ENCODE measurements at regions not wholly inside any gene's neighbourhood (a gene's known extent, or its start where the extent isn't known, plus 50 kb on each side); places are given as distances from the start of the nearest gene placed in this dataset.
A peak's percentile ranks its signal among the peaks of the same experiment; 100 is the strongest.

DNA sequence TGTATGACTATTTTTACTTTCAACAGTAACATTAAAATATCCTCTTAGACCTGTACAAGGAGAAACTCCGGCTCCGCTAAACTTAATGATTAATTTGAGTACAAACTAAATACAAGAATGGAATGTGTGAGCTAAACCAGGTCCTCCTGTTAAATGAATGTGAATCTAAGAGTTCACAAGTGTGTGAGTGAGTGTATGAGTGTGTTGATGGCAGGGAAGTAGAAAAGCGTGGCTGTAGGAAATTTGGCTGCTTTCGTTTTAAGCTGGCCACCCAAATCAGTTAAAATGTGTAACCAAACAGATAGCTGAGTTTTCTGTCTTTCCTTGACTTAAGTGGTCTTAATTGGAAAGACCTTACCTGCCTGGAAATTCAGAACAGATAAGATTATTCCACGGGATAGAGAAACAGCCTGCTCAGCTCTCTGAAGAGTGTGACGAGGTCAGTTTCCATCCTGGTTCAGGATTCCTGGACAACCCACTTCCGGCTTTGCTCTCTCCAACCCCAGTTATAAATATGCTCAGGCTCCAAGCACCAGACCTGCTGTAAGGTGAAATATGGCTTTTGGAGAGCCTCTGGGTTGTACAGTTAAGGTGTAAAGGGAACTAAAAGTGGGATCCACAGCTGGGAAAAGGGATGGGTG is 908.6 kb upstream of the EDIL3 start:
- Histone ChIP-seq H3K4me3 (ENCODE audit: low read depth in 2 of 2, low read length in 2 of 2) (peak overlapping the region; percentile 44 to 59), H3K9me3 (ENCODE audit: control insufficient read depth, insufficient read depth, low read depth, low read length) (no peaks in the 10 kb centered on the region), H3K27ac (ENCODE audit: low read length) (peak overlapping the region; percentile 83), H3K4me1 (ENCODE audit: control insufficient read depth, insufficient read depth, low read length) (peaks cover 3% of the 10 kb centered on the region; the same call in 1 of the 2 replicates), H3K27me3 (ENCODE audit: control insufficient read depth, insufficient read depth, low read length) (no peaks in the 10 kb centered on the region), H3K36me3 (ENCODE audit: control insufficient read depth, insufficient read depth, low read length) (no peaks in the 10 kb centered on the region)
- intact Hi-C loops (cut with micrococcal nuclease; ENCODE audit: unreplicated experiment) (no loop called here), in situ Hi-C loops (cut with HindIII; ENCODE audit: low pct_unique_long_range_greater_than_20kb, low sequenced_read_pairs) (no loop called here)
- no TSS peak for BruUV-seq (replicated peaks)
- TF ChIP-seq, protein P1, sequence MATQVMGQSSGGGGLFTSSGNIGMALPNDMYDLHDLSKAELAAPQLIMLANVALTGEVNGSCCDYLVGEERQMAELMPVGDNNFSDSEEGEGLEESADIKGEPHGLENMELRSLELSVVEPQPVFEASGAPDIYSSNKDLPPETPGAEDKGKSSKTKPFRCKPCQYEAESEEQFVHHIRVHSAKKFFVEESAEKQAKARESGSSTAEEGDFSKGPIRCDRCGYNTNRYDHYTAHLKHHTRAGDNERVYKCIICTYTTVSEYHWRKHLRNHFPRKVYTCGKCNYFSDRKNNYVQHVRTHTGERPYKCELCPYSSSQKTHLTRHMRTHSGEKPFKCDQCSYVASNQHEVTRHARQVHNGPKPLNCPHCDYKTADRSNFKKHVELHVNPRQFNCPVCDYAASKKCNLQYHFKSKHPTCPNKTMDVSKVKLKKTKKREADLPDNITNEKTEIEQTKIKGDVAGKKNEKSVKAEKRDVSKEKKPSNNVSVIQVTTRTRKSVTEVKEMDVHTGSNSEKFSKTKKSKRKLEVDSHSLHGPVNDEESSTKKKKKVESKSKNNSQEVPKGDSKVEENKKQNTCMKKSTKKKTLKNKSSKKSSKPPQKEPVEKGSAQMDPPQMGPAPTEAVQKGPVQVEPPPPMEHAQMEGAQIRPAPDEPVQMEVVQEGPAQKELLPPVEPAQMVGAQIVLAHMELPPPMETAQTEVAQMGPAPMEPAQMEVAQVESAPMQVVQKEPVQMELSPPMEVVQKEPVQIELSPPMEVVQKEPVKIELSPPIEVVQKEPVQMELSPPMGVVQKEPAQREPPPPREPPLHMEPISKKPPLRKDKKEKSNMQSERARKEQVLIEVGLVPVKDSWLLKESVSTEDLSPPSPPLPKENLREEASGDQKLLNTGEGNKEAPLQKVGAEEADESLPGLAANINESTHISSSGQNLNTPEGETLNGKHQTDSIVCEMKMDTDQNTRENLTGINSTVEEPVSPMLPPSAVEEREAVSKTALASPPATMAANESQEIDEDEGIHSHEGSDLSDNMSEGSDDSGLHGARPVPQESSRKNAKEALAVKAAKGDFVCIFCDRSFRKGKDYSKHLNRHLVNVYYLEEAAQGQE (IDR thresholded peaks at IDR 0.05; ENCODE audit: insufficient read depth in 1 of 2, low read depth in 2 of 2, low read length in 1 of 2), result no peak
- peak; percentile 1 for DNase-seq (ENCODE audit: low read depth, low spot score)
- CTCF ChIA-PET, result no interaction called here
- POLR2A ChIA-PET, result no interaction called here
- ATAC-seq, result peak; percentile 92

DNA sequence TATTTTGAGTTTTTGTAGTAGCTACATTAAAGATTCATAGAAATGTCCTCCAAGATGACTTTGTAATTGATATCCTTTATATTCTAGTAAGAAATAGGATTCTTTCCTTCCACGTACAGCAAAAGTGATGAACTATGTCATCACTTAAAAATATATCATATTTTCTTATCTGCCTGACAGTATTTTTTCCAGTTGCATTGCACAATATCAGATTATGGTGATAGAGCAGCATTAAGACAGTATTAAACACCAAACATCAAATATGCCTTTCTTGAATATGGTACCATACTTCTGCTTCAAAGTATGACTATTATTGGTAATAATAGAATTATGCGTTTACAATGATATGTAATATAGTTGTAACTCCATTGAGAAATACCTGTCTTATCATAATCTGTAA is 919.8 kb upstream of the EDIL3 start:
- in situ Hi-C loops (cut with HindIII; ENCODE audit: low pct_unique_long_range_greater_than_20kb, low sequenced_read_pairs) (no loop called here), intact Hi-C loops (cut with micrococcal nuclease; ENCODE audit: unreplicated experiment) (no loop called here)
- Histone ChIP-seq H3K27me3 (ENCODE audit: control insufficient read depth, insufficient read depth, low read length) (no peaks in the 10 kb centered on the region), H3K4me1 (ENCODE audit: control insufficient read depth, insufficient read depth, low read length) (no peaks in the 10 kb centered on the region), H3K27ac (ENCODE audit: low read length) (no peak overlapping the region), H3K4me3 (ENCODE audit: low read depth in 2 of 2, low read length in 2 of 2) (no peak overlapping the region), H3K9me3 (ENCODE audit: control insufficient read depth, insufficient read depth, low read depth, low read length) (no peaks in the 10 kb centered on the region), H3K36me3 (ENCODE audit: control insufficient read depth, insufficient read depth, low read length) (no peaks in the 10 kb centered on the region)
- CTCF ChIA-PET, result no interaction called here
- no TSS peak for BruUV-seq (replicated peaks)
- ATAC-seq (no peak), DNase-seq (ENCODE audit: low read depth, low spot score) (no peak)
- TF ChIP-seq, protein P2, sequence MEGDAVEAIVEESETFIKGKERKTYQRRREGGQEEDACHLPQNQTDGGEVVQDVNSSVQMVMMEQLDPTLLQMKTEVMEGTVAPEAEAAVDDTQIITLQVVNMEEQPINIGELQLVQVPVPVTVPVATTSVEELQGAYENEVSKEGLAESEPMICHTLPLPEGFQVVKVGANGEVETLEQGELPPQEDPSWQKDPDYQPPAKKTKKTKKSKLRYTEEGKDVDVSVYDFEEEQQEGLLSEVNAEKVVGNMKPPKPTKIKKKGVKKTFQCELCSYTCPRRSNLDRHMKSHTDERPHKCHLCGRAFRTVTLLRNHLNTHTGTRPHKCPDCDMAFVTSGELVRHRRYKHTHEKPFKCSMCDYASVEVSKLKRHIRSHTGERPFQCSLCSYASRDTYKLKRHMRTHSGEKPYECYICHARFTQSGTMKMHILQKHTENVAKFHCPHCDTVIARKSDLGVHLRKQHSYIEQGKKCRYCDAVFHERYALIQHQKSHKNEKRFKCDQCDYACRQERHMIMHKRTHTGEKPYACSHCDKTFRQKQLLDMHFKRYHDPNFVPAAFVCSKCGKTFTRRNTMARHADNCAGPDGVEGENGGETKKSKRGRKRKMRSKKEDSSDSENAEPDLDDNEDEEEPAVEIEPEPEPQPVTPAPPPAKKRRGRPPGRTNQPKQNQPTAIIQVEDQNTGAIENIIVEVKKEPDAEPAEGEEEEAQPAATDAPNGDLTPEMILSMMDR (IDR thresholded peaks at IDR 0.05), result no peak
- TF ChIP-seq TCF7L2 (IDR thresholded peaks at IDR 0.05; ENCODE audit: low read depth, low read length), result no peak
- no peak for TF ChIP-seq SIN3A (IDR thresholded peaks at IDR 0.05; ENCODE audit: borderline replicate concordance, insufficient read depth, low read depth, low read length)
- no peak for TF ChIP-seq POLR2AphosphoS5 (IDR thresholded peaks at IDR 0.05; ENCODE audit: low read depth, low read length)
- TF ChIP-seq, protein P1 (IDR thresholded peaks at IDR 0.05; ENCODE audit: insufficient read depth in 1 of 2, low read depth in 2 of 2, low read length in 1 of 2), result no peak
- POLR2A ChIA-PET, result no interaction called here

Measured in Panc1 (cell line).